C4-2B (cell line): ENCODE measurements at regions not wholly inside any gene's neighbourhood (a gene's known extent, or its start where the extent isn't known, plus 50 kb on each side); places are given as distances from the start of the nearest gene placed in this dataset.

ENCODE experiments used
- H3K27ac ChIP-seq: fragments of 450-650 bp; 2 replicates; pipeline ENCODE4 v1.5.1; 2017
- ZFX ChIP-seq: fragments of 450-650 bp; IDR thresholded peaks from 2 replicates; pipeline ENCODE4 v1.6.1; 2017
- TF ChIP-seq, protein P1 (sequence below): fragments of 450-650 bp; conservative IDR thresholded peaks from 2 replicates; pipeline ENCODE4 v1.5.1; 2017; ENCODE audit warnings: mild to moderate bottlenecking

DNA sequence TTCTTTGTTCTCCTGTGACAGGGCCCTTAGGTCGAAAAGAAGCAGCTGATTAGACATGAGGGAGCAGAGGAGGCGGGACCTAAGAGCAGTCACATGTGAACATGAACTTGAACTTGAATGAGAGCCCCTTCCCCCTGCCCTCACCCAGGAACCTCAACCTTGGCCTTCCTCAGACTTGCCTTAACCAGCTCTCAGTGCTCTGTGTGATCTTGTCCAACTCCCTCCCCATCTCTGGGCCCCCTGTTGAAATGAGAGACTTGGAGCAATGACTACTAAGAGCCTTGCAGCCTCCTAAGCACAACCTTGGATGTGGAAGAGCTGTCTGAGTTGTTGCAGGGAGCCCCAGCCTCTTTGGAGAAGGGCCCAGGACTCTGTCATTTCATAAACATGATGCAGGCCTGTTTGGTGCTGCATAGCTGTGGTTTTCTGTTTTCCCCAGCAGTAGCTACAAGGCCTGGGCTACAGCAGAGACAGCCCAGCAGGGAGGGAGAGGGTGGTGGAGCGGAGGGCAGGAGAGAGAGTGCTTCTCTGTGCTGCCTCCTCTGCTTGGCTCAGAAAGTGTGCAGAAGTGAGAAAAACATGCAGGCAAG, 123.9 kb upstream of the ZMIZ1 start:
- no peak for TF ChIP-seq ZFX
- TF ChIP-seq, protein P1, sequence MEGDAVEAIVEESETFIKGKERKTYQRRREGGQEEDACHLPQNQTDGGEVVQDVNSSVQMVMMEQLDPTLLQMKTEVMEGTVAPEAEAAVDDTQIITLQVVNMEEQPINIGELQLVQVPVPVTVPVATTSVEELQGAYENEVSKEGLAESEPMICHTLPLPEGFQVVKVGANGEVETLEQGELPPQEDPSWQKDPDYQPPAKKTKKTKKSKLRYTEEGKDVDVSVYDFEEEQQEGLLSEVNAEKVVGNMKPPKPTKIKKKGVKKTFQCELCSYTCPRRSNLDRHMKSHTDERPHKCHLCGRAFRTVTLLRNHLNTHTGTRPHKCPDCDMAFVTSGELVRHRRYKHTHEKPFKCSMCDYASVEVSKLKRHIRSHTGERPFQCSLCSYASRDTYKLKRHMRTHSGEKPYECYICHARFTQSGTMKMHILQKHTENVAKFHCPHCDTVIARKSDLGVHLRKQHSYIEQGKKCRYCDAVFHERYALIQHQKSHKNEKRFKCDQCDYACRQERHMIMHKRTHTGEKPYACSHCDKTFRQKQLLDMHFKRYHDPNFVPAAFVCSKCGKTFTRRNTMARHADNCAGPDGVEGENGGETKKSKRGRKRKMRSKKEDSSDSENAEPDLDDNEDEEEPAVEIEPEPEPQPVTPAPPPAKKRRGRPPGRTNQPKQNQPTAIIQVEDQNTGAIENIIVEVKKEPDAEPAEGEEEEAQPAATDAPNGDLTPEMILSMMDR, result no peak
- no peak overlapping the region for H3K27ac ChIP-seq

DNA sequence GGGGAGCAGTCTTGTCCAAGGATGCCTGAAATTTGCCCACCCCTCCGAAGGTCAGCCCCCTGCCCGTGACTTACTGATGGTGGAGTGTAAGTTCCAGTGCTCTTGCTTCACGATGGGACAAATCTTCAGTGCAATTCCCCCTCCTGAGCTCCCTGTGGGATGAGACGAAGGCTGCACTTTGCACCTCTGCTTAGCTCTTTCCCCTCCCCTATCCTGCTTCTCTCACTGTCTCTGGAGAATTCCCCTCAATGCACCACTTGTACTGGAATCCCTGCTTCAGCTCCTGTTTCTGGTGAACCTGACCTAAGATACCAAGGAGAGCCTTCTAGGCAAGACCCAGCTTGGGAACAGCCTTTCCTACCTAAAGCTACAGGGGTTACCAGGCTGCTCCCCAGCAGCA, 122.9 kb upstream of the ZMIZ1 start:
- TF ChIP-seq, protein P1, result no peak
- TF ChIP-seq ZFX, result no peak
- H3K27ac ChIP-seq, result no peak overlapping the region

DNA sequence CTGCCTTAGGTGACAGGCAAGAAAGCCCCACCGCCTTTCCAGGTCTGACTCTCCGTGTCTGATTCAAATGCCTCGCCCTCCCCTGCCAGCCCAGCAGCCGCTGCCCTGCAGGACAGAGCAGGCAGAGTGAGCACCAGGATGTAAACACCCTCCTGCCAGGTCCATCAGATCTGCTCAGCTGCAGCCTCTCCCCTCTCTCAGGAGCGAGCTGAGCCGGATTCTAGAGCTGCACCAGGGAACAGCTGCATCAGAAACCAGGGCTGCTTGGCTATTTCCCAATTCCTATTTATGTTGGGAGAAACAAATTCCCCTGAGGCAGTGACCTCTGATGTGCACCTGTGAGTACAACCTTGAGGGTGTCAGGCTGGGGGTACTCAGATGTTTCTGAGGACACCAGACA, 121.5 kb upstream of the ZMIZ1 start:
- TF ChIP-seq, protein P1, result no peak
- TF ChIP-seq ZFX, result no peak
- H3K27ac ChIP-seq, result no peak overlapping the region

DNA sequence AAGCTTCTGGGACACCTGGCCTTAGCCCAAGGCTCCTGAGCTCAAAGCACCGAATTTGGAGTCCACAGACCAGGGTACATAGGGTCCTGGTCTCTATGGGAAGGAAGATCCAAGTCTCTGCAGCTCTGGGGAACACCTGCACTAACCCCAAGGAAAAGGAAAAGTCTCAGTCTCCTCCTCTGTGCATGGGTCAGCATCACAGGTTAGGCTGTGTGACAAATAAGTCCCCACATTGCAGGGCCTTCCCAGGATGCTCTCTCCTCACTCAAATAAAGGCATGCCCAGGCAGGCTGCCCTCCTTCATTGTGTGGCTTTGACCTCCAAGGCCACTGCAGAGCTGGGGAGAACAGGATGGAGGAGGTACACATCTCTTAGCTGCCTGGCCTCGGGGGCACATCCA, 121.0 kb upstream of the ZMIZ1 start:
- no peak overlapping the region for H3K27ac ChIP-seq
- TF ChIP-seq, protein P1, result no peak
- no peak for TF ChIP-seq ZFX

- TF ChIP-seq, protein P1, result no peak
- TF ChIP-seq ZFX, result no peak
- no peak overlapping the region for H3K27ac ChIP-seq
These were observed 120.1 kb upstream of the ZMIZ1 start for GRCh38 chr10:78948621-78949030.

DNA sequence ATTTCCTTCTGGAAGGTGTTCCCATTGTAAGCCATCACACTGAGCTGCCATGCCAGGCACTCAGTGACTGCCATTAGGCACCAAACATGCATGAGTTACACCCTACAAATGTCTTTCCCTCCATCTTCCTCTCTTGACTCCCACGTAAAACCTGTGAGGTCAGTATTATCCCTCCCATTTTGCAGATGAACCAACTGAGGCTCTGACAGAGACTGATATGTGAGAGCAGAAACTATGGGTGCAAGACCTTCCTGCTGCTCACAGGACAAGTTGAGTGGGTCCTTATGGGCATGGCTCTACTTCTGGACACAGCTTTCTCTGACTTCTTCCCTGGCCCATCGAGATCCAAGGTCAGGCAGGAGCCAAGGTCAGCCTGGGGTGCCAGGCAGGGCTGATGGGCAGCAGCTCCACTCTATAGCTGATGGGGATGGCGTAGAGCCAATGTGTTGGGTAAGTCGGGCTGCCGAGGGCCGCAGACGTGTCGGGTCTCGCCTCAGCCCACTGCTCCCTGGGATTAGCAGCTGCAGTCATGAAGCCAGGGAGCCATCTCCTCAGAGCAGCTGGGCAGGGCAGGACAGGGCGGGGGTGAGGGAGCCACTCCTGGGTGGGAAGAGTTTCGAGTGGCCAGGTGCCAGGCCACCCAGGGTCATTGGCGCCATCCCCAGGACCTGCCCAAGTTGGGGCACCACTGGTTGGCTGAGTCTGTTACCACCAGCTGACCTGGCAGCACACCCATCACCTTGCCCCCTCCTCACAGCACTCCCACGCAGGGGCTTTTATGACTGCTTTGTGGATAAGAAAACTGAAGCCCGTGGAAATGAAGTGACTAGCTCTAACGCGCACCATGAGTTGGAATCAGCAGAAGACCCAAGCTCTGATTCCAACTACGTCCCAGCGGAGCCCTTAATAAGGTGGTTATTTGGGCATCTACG, 117.8 kb upstream of the ZMIZ1 start:
- H3K27ac ChIP-seq, result no peak overlapping the region
- no peak for TF ChIP-seq ZFX
- TF ChIP-seq, protein P1, result no peak

- TF ChIP-seq ZFX, result no peak
- TF ChIP-seq, protein P1, result no peak
These were observed 116.7 kb upstream of the ZMIZ1 start for GRCh38 chr10:78952030-78952429.

More at GRCh38 chr10:78952030-78952429, 116.7 kb upstream of the ZMIZ1 start:
- no peak overlapping the region for H3K27ac ChIP-seq
